GM12878 (cell line): ENCODE measurements at regions not wholly inside any gene's neighbourhood (a gene's known extent, or its start where the extent isn't known, plus 50 kb on each side); places are given as distances from the start of the nearest gene placed in this dataset.

Experiments
- CREB1 ChIP-seq: IDR thresholded peaks from 2 replicates; pipeline ENCODE4 v1.6.1; 2012; ENCODE audit warnings: low read depth, mild to moderate bottlenecking, inconsistent platforms
- CREM ChIP-seq: IDR thresholded peaks from 2 replicates; pipeline ENCODE4 v1.6.1; 2014; ENCODE audit warnings: antibody characterized with exemption, low read depth
- DPF2 ChIP-seq: fragments of 450-650 bp; IDR thresholded peaks from 2 replicates; pipeline ENCODE4 v1.6.1; 2017; ENCODE audit warnings: mild to moderate bottlenecking
- E4F1 ChIP-seq: fragments of 450-650 bp; IDR thresholded peaks from 2 replicates; pipeline ENCODE4 v1.6.1; 2018; ENCODE audit warnings: borderline replicate concordance, mild to moderate bottlenecking; ENCODE audit not compliant: partially characterized antibody
- ETV6 ChIP-seq, 2 experiments: fragments of 450-650 bp in 1 of 2; IDR thresholded peaks in 1 of 2; conservative IDR thresholded peaks in 1 of 2; 2 replicates each; pipeline ENCODE4 v1.6.1; 2014; ENCODE audit warnings: antibody characterized with exemption in 1 of 2, borderline replicate concordance in 1 of 2, low read depth in 1 of 2, mild to moderate bottlenecking in 1 of 2, moderate library complexity in 1 of 2
- FOS ChIP-seq: IDR thresholded peaks from 3 replicates; pipeline ENCODE4 v1.6.1; 2011; ENCODE audit warnings: borderline replicate concordance; ENCODE audit not compliant: insufficient read length; ENCODE audit errors: extremely low read depth
- GABPA ChIP-seq: IDR thresholded peaks from 2 replicates; pipeline ENCODE4 v1.6.1; 2014; ENCODE audit warnings: antibody characterized with exemption, low read depth, mild to moderate bottlenecking, inconsistent platforms
- GATAD2B ChIP-seq: fragments of 450-650 bp; conservative IDR thresholded peaks from 2 replicates; pipeline ENCODE4 v1.6.1; 2017; ENCODE audit warnings: low read depth, mild to moderate bottlenecking, moderate library complexity
- HDGF ChIP-seq: fragments of 450-650 bp; IDR thresholded peaks from 2 replicates; pipeline ENCODE4 v1.6.1; 2016; ENCODE audit warnings: antibody characterized with exemption
- IRF3 ChIP-seq: fragments of 450-650 bp; IDR thresholded peaks from 2 replicates; pipeline ENCODE4 v1.6.1; 2014; ENCODE audit warnings: mild to moderate bottlenecking
- IRF4 ChIP-seq: IDR thresholded peaks from 2 replicates; pipeline ENCODE4 v1.6.1; 2011; ENCODE audit warnings: low read depth, low read length
- JUNB ChIP-seq: IDR thresholded peaks from 2 replicates; pipeline ENCODE4 v1.6.1; 2016; ENCODE audit warnings: antibody characterized with exemption, mild to moderate bottlenecking
- MXI1 ChIP-seq: fragments of 150-350 bp; IDR thresholded peaks from 2 replicates; pipeline ENCODE4 v1.6.1; 2011; ENCODE audit warnings: low read depth, mild to moderate bottlenecking, inconsistent platforms, low read length, improper control_type of control experiment
- NBN ChIP-seq: fragments of 450-650 bp; IDR thresholded peaks from 2 replicates; pipeline ENCODE4 v1.6.1; 2016
- NFYA ChIP-seq: IDR thresholded peaks from 2 replicates; pipeline ENCODE4 v1.6.1; 2011; ENCODE audit warnings: low read depth, mild to moderate bottlenecking, low read length, improper control_type of control experiment, borderline replicate concordance
- POLR2AphosphoS2 ChIP-seq: IDR thresholded peaks from 2 replicates; pipeline ENCODE4 v1.6.1; 2011; ENCODE audit warnings: low read depth, mild to moderate bottlenecking, low read length, improper control_type of control experiment, moderate library complexity
- POLR2AphosphoS5 ChIP-seq: IDR thresholded peaks from 2 replicates; pipeline ENCODE4 v1.6.1; 2011; ENCODE audit warnings: mild to moderate bottlenecking, low read length, inconsistent platforms
- POU2F2 ChIP-seq: IDR thresholded peaks from 3 replicates; pipeline ENCODE4 v1.6.1; 2011; ENCODE audit warnings: low read depth, mild to moderate bottlenecking, low read length, borderline replicate concordance
- USF1 ChIP-seq: IDR thresholded peaks from 2 replicates; pipeline ENCODE4 v1.6.1; 2011; ENCODE audit warnings: borderline replicate concordance, low read depth, mild to moderate bottlenecking, moderate library complexity, mixed read lengths, low read length; ENCODE audit not compliant: insufficient read depth; ENCODE audit errors: extremely low read length
- YBX1 ChIP-seq: fragments of 450-650 bp; IDR thresholded peaks from 2 replicates; pipeline ENCODE4 v1.6.1; 2016; ENCODE audit warnings: antibody characterized with exemption
- YY1 ChIP-seq: IDR thresholded peaks from 2 replicates; pipeline ENCODE4 v1.6.1; 2011; ENCODE audit warnings: low read depth, mild to moderate bottlenecking, low read length
- ZBTB40 ChIP-seq: fragments of 450-650 bp; IDR thresholded peaks from 2 replicates; pipeline ENCODE4 v1.6.1; 2016; ENCODE audit warnings: mild to moderate bottlenecking, moderate library complexity, borderline replicate concordance

GRCh38 chr7:65750511-65751344, 122.1 kb upstream of the VKORC1L1 start (continued):
- peak; percentile 66 for TF ChIP-seq CREB1
- TF ChIP-seq USF1: peak; percentile 68
- no peak for TF ChIP-seq YBX1
- peak; percentile 82 for TF ChIP-seq GABPA
- no peak for TF ChIP-seq JUNB
- peak; percentile 89 for TF ChIP-seq IRF3
- peak; percentile 82 for TF ChIP-seq FOS
- TF ChIP-seq IRF4: no peak
- peak; percentile 88 for TF ChIP-seq YY1
- 0 out of 2 replicates have a peak, but pooled peaks have one; percentile 45 for TF ChIP-seq GATAD2B
- 0 out of 2 replicates have a peak, but pooled peaks have one; percentile 31 for TF ChIP-seq DPF2
- TF ChIP-seq CREM: peak; percentile 20; the same call in 1 of the 2 replicates
- peak; percentile 37; the same call in 1 of the 2 replicates for TF ChIP-seq NFYA
- peak; percentile 66 for TF ChIP-seq ZBTB40
- peak; percentile 81 for TF ChIP-seq E4F1
- TF ChIP-seq POLR2AphosphoS2: peak; percentile 74; the same call in 1 of the 2 replicates
- peak; percentile 67; the same call in 1 of the 3 replicates for TF ChIP-seq POU2F2
- TF ChIP-seq NBN: 0 out of 2 replicates have a peak, but pooled peaks have one; percentile 36
- TF ChIP-seq POLR2AphosphoS5: peak; percentile 86
- TF ChIP-seq HDGF: peak; percentile 50; the same call in 1 of the 2 replicates
- no peak; the same call in none of the 2 replicates for TF ChIP-seq MXI1
- peak in 1 of 2 experiments; percentile 20; a peak in 1 of 4 replicates for TF ChIP-seq ETV6 (conservative IDR thresholded peaks at IDR 0.05 in 1 of 2, IDR thresholded peaks at IDR 0.05 in 1 of 2; ENCODE audit: borderline replicate concordance in 1 of 2, low read depth in 1 of 2)
